H9 (cell line): ENCODE measurements at regions not wholly inside any gene's neighbourhood (a gene's known extent, or its start where the extent isn't known, plus 50 kb on each side); places are given as distances from the start of the nearest gene placed in this dataset.
A peak's percentile ranks its signal among the peaks of the same experiment; 100 is the strongest.

Experiments
- DNase-seq: peaks from one replicate; pipeline ENCODE4 v3.0.0-alpha.2; 2017
- H2AFZ ChIP-seq: one replicate; pipeline ENCODE4 v1.6.1; 2013; ENCODE audit warnings: mild to moderate bottlenecking, low read length, control low read depth, moderate library complexity
- H2AK5ac ChIP-seq: 2 replicates; pipeline ENCODE4 v1.6.1; 2013; ENCODE audit warnings: low read length, control low read depth, mixed read lengths; ENCODE audit not compliant: insufficient read length
- H2BK120ac ChIP-seq: one replicate; pipeline ENCODE4 v1.6.1; 2013; ENCODE audit warnings: low read depth, mild to moderate bottlenecking, low read length, control low read depth, inconsistent platforms; ENCODE audit not compliant: poor library complexity, severe bottlenecking
- H2BK12ac ChIP-seq: 2 replicates; pipeline ENCODE4 v1.6.1; 2013; ENCODE audit warnings: low read length, control low read depth, mixed read lengths, low read depth; ENCODE audit not compliant: insufficient read length
- H2BK15ac ChIP-seq: 2 replicates; pipeline ENCODE4 v1.6.1; 2013; ENCODE audit warnings: low read depth, low read length, control low read depth
- H2BK20ac ChIP-seq: one replicate; pipeline ENCODE4 v1.6.1; 2013; ENCODE audit warnings: low read depth, mild to moderate bottlenecking, low read length, control low read depth, inconsistent platforms; ENCODE audit not compliant: poor library complexity, severe bottlenecking
- H2BK5ac ChIP-seq: 2 replicates; pipeline ENCODE4 v1.6.1; 2013; ENCODE audit warnings: low read length, control low read depth, mixed read lengths; ENCODE audit not compliant: insufficient read length
- H3K14ac ChIP-seq: 2 replicates; pipeline ENCODE4 v1.6.1; 2013; ENCODE audit warnings: low read length, control low read depth; ENCODE audit not compliant: insufficient read depth
- H3K18ac ChIP-seq: 2 replicates; pipeline ENCODE4 v1.6.1; 2013; ENCODE audit warnings: low read depth, mild to moderate bottlenecking, mixed read lengths, low read length, control low read depth; ENCODE audit not compliant: insufficient read length
- H3K23ac ChIP-seq: 2 replicates; pipeline ENCODE4 v1.6.1; 2013; ENCODE audit warnings: low read length, control low read depth, mixed read lengths, low read depth; ENCODE audit not compliant: insufficient read length
- H3K23me2 ChIP-seq: 2 replicates; pipeline ENCODE4 v1.6.1; 2013; ENCODE audit warnings: low read depth, mild to moderate bottlenecking, mixed read lengths, low read length, control low read depth; ENCODE audit not compliant: insufficient read length, poor library complexity, severe bottlenecking
- H3K27ac ChIP-seq: 2 replicates; pipeline ENCODE4 v1.5.1; 2013; ENCODE audit warnings: low read length, control low read depth, mixed read lengths, low read depth; ENCODE audit not compliant: insufficient read length
- H3K27me3 ChIP-seq: 2 replicates; pipeline ENCODE4 v1.6.1; 2013; ENCODE audit warnings: low read length, control low read depth, inconsistent platforms; ENCODE audit not compliant: insufficient read depth
- H3K4ac ChIP-seq: 2 replicates; pipeline ENCODE4 v1.6.1; 2013; ENCODE audit warnings: low read depth, mild to moderate bottlenecking, control low read depth, inconsistent platforms, low read length, moderate library complexity
- H3K4me1 ChIP-seq: 2 replicates; pipeline ENCODE4 v1.6.1; 2013; ENCODE audit warnings: low read length, control low read depth, inconsistent platforms; ENCODE audit not compliant: insufficient read depth
- H3K4me2 ChIP-seq: 2 replicates; pipeline ENCODE4 v1.6.1; 2013; ENCODE audit warnings: low read length, control low read depth, mixed read lengths; ENCODE audit not compliant: insufficient read length, insufficient read depth
- H3K56ac ChIP-seq: 2 replicates; pipeline ENCODE4 v1.6.1; 2013; ENCODE audit warnings: low read depth, mild to moderate bottlenecking, mixed read lengths, low read length, control low read depth; ENCODE audit not compliant: insufficient read length
- H3K79me1 ChIP-seq: 2 replicates; pipeline ENCODE4 v1.6.1; 2013; ENCODE audit warnings: low read depth, mild to moderate bottlenecking, moderate library complexity, low read length, control low read depth, inconsistent platforms; ENCODE audit not compliant: insufficient read depth, poor library complexity, severe bottlenecking
- H3K79me2 ChIP-seq: 2 replicates; pipeline ENCODE4 v1.6.1; 2013; ENCODE audit warnings: low read length, control low read depth, inconsistent platforms; ENCODE audit not compliant: insufficient read depth
- H3K9ac ChIP-seq: 2 replicates; pipeline ENCODE4 v1.6.1; 2013; ENCODE audit warnings: low read length, control low read depth, mixed read lengths; ENCODE audit not compliant: insufficient read length; ENCODE audit errors: extremely low read depth
- H3K9me3 ChIP-seq: one replicate; pipeline ENCODE4 v1.6.1; 2013; ENCODE audit warnings: low read depth, low read length, inconsistent platforms; ENCODE audit not compliant: control insufficient read depth
- H3T11ph ChIP-seq: one replicate; pipeline ENCODE4 v1.6.1; 2013; ENCODE audit warnings: mild to moderate bottlenecking, low read length, control low read depth, inconsistent platforms
- H4K20me1 ChIP-seq: one replicate; pipeline ENCODE4 v1.6.1; 2013; ENCODE audit not compliant: control insufficient read depth, insufficient read length, insufficient read depth
- H4K5ac ChIP-seq: 2 replicates; pipeline ENCODE4 v1.6.1; 2013; ENCODE audit warnings: low read depth, mild to moderate bottlenecking, mixed read lengths, low read length, control low read depth; ENCODE audit not compliant: insufficient read length
- H4K8ac ChIP-seq: replicated peaks from 2 replicates; pipeline ENCODE4 v1.6.1; 2013; ENCODE audit warnings: low read length, control low read depth, mixed read lengths, low read depth; ENCODE audit not compliant: insufficient read length
- H4K91ac ChIP-seq: 2 replicates; pipeline ENCODE4 v1.6.1; 2013; ENCODE audit warnings: low read depth, mild to moderate bottlenecking, moderate library complexity, mixed read lengths, low read length, control low read depth; ENCODE audit not compliant: insufficient read length
- H3K27ac Mint-ChIP-seq, 3 experiments: 2 replicates in 2 of 3; 3 replicates in 1 of 3; pipeline ENCODE4 v1.8.0; 2020 to 2021; ENCODE audit warnings: mixed read lengths in 3 of 3, mild to moderate bottlenecking in 1 of 3, moderate library complexity in 1 of 3
- H3K27me3 Mint-ChIP-seq: 2 replicates; pipeline ENCODE4 v1.8.0; 2021; ENCODE audit warnings: low read depth, mild to moderate bottlenecking, moderate library complexity, mixed read lengths
- H3K36me3 Mint-ChIP-seq, 3 experiments: 2 replicates in 2 of 3; 3 replicates in 1 of 3; pipeline ENCODE4 v1.8.0; 2020 to 2021; ENCODE audit warnings: low read depth in 3 of 3, mixed read lengths in 3 of 3; ENCODE audit not compliant: insufficient read depth in 1 of 3
- H3K4me1 Mint-ChIP-seq, 2 experiments: 2 replicates each; pipeline ENCODE4 v1.8.0; 2020; ENCODE audit warnings: mixed read lengths in 2 of 2
- H3K4me3 Mint-ChIP-seq, 2 experiments: 2 replicates in 1 of 2; 3 replicates in 1 of 2; pipeline ENCODE4 v1.8.0; 2020 to 2021; ENCODE audit warnings: mild to moderate bottlenecking in 2 of 2, mixed read lengths in 2 of 2, moderate library complexity in 1 of 2
- H3K9me3 Mint-ChIP-seq, 2 experiments: 2 replicates in 1 of 2; 3 replicates in 1 of 2; pipeline ENCODE4 v1.8.0; 2020; ENCODE audit warnings: mild to moderate bottlenecking in 2 of 2, mixed read lengths in 2 of 2, moderate library complexity in 1 of 2
- WGBS: extraction: QIAGEN DNeasy Blood & Tissue Kit; methylation state at CpG from one replicate; pipeline ENCODE4 v1.1.7; 2013; ENCODE audit warnings: missing lambda C conversion rate, low lambda C conversion rate, mixed read lengths; ENCODE audit not compliant: insufficient read length; ENCODE audit errors: extremely low coverage; 5-methylcytosine and 5-hydroxymethylcytosine counted together
- TF ChIP-seq, protein P1 (sequence below): fragments of 200-600 bp; sonication (generic); conservative IDR thresholded peaks from 3 replicates; pipeline ENCODE4 v1.8.0; 2021; ENCODE audit warnings: antibody characterized with exemption, mild to moderate bottlenecking

DNA sequence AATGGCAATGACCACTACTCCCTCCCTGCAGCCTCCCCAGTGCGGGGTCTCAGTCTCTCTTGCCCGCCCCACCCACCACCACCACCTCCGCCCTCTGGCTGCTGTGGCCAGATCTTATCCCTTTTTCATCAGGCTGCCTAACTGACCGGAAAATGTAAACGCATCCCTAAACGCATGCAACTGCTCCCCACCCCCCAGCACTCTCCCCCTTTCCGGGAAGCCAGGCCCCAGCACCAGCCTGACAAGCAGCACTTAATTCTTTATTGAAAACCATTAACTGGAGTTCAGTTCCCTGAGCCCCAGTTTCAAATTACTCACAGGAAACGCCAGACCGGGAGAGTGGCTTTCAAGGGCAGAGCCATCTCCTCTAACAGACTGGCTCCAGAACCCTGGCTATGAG lies 147.7 kb downstream of the DMRTA2 start:
- Mint-ChIP-seq H3K36me3 (peaks cover 0 to 15% (median 0%) of the 10 kb centered on the region in 3 experiments; a peak in 2 of 7 replicates), H3K27ac (no peak overlapping the region), H3K4me3 (peak overlapping the region in 1 of 2 experiments; percentile 28; a peak in 3 of 5 replicates), H3K4me1 (peaks cover 0 to 35% of the 10 kb centered on the region in 2 experiments; a peak in 2 of 4 replicates), H3K27me3 (no peaks in the 10 kb centered on the region; the same call in 1 of the 2 replicates), H3K9me3 (peaks cover 0 to 62% of the 10 kb centered on the region in 2 experiments; a peak in 2 of 5 replicates)
- DNase-seq = peak; percentile 55
- Histone ChIP-seq H4K5ac (no peak overlapping the region), H3K18ac (no peak overlapping the region), H3K9ac (no peak overlapping the region), H2BK120ac (no peak overlapping the region), H3K79me2 (no peaks in the 10 kb centered on the region; the same call in 1 of the 2 replicates), H2BK12ac (no peak overlapping the region), H2AK5ac (no peak overlapping the region), H3K27me3 (no peaks in the 10 kb centered on the region), H2BK15ac (no peak overlapping the region), H3K23ac (no peak overlapping the region), H4K20me1 (no peaks in the 10 kb centered on the region), H3K4me2 (peak overlapping the region; percentile 35), H2BK20ac (no peak overlapping the region), H3K4me1 (peaks cover 15% of the 10 kb centered on the region), H2BK5ac (no peak overlapping the region), H3K27ac (no peak overlapping the region), H2AFZ (no peak overlapping the region), H3K56ac (no peak overlapping the region), H3K9me3 (no peaks in the 10 kb centered on the region), H3K4ac (no peak overlapping the region), H4K8ac (no peak overlapping the region), H3K14ac (no peak overlapping the region), H4K91ac (no peak overlapping the region), H3T11ph (no peak overlapping the region), H3K23me2 (no peaks in the 10 kb centered on the region), H3K79me1 (no peaks in the 10 kb centered on the region)
- WGBS = no CpG with 5 or more reads among the region's 9 CpGs
- TF ChIP-seq, protein P1, sequence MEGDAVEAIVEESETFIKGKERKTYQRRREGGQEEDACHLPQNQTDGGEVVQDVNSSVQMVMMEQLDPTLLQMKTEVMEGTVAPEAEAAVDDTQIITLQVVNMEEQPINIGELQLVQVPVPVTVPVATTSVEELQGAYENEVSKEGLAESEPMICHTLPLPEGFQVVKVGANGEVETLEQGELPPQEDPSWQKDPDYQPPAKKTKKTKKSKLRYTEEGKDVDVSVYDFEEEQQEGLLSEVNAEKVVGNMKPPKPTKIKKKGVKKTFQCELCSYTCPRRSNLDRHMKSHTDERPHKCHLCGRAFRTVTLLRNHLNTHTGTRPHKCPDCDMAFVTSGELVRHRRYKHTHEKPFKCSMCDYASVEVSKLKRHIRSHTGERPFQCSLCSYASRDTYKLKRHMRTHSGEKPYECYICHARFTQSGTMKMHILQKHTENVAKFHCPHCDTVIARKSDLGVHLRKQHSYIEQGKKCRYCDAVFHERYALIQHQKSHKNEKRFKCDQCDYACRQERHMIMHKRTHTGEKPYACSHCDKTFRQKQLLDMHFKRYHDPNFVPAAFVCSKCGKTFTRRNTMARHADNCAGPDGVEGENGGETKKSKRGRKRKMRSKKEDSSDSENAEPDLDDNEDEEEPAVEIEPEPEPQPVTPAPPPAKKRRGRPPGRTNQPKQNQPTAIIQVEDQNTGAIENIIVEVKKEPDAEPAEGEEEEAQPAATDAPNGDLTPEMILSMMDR = no peak
